ENCODE measurements at regions not wholly inside any gene's neighbourhood (a gene's known extent, or its start where the extent isn't known, plus 50 kb on each side); places are given as distances from the start of the nearest gene placed in this dataset.

DNA sequence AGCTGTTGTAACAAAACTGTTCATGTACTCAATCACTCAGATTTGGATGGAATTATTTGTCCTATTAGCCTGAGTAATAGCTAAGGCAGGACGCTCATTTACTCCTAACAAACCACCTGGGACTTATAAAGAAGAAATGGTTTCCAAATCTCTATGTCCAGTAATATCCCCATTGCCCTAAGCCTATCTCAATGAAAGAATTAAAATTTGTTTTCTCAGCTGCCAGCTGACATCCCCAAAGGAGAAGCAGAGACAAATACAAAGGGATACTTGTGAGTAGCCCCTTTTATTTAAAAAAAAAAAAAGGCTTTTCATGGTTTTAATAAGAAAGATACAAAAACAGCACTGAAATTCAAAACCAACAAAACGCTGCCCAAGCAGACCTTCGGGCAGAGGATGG lies 211.4 kb upstream of the PARD3B start:
- no peak for TF ChIP-seq POLR2A (IDR thresholded peaks at IDR 0.05)
- TF ChIP-seq, protein P1, sequence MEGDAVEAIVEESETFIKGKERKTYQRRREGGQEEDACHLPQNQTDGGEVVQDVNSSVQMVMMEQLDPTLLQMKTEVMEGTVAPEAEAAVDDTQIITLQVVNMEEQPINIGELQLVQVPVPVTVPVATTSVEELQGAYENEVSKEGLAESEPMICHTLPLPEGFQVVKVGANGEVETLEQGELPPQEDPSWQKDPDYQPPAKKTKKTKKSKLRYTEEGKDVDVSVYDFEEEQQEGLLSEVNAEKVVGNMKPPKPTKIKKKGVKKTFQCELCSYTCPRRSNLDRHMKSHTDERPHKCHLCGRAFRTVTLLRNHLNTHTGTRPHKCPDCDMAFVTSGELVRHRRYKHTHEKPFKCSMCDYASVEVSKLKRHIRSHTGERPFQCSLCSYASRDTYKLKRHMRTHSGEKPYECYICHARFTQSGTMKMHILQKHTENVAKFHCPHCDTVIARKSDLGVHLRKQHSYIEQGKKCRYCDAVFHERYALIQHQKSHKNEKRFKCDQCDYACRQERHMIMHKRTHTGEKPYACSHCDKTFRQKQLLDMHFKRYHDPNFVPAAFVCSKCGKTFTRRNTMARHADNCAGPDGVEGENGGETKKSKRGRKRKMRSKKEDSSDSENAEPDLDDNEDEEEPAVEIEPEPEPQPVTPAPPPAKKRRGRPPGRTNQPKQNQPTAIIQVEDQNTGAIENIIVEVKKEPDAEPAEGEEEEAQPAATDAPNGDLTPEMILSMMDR (IDR thresholded peaks at IDR 0.05 in 4 of 5, conservative IDR thresholded peaks at IDR 0.05 in 1 of 5): no peak
